GM19025 (cell line): ENCODE measurements at regions not wholly inside any gene's neighbourhood (a gene's known extent, or its start where the extent isn't known, plus 50 kb on each side); places are given as distances from the start of the nearest gene placed in this dataset.
"Not testable (repeated sequence)": the region's sequence is repeated elsewhere in the genome, so short reads cannot be mapped to it uniquely, and the experiment has no call there.

Source experiments
- ATAC-seq: cut with Tn5 transposase; IDR thresholded peaks from one replicate; pipeline ENCODE4 v1.9.1; 2021; ENCODE audit warnings: mild to moderate bottlenecking, low read depth, moderate library complexity; ENCODE audit not compliant: unreplicated experiment

DNA sequence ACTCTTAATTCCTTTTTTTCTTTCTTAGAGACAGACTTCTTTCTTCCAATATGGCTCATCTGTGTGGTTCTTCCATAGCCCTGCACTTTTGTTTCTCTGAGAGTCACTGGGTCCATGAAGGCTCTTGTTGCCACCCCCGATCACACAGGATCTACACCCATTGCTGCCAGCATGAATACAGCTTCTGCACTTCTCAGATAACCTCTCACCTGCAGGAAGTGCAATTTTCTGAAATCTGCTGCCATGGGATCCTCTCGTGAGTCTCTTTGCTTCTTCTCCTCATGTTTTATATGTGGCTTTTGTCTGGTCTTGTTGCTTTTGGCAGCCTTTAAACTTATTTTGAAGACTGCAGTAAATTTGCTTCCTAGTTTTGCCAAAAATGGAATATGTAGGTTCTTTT, 171.2 kb downstream of the TMEM167A start:
- no peak for ATAC-seq

- ATAC-seq = no peak
Observed at GRCh38 chr5:82901281-82901888, 175.8 kb downstream of the TMEM167A start.

GRCh38 chr5:82894716-82895115, 182.5 kb downstream of the TMEM167A start:
- no peak for ATAC-seq

GRCh38 chr5:82889088-82889487, 188.1 kb downstream of the TMEM167A start:
- no peak for ATAC-seq

DNA sequence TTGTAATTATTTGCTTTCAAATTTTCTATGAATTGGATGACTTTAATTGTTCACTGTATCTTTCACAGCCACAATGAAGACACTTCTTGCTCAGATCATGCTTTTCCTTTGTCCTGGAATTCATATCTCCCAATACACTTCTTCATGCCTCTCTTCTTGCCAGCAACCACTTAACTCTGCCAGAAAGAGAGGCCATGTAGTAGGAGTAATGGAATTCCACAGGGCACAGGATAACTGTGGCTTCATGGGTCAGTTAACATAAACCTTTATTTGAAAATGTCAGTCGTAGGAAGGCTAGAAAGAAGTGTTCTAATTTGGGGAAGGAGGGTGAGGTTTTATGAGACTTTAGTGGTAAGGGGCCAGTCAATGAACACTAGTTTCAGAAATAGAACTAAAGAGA, 190.3 kb downstream of the TMEM167A start:
- no peak for ATAC-seq

- ATAC-seq = peak; percentile 43
Observed at GRCh38 chr5:82885627-82886389, 191.4 kb downstream of the TMEM167A start.

- no peak for ATAC-seq
Observed at GRCh38 chr5:82884821-82885471, 192.2 kb downstream of the TMEM167A start.

DNA sequence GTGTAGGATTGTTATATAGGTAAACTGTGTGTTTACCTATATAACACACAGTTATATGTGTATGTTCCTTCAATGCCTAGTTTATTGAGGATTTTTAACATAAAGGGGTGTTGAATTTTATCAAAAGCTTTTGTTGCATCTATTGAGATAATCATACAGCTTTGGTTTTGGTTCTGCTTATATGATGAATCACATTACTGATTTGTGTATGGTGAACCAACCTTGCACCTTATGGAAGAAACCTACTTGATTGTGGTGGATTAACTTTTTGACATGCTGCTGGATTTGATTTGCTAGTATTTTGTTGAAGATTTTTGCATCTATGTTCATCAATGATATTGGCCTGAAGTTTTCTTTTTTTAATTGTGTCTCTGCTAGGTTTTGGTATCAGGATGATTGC, 194.9 kb downstream of the TMEM167A start:
- no peak for ATAC-seq

DNA sequence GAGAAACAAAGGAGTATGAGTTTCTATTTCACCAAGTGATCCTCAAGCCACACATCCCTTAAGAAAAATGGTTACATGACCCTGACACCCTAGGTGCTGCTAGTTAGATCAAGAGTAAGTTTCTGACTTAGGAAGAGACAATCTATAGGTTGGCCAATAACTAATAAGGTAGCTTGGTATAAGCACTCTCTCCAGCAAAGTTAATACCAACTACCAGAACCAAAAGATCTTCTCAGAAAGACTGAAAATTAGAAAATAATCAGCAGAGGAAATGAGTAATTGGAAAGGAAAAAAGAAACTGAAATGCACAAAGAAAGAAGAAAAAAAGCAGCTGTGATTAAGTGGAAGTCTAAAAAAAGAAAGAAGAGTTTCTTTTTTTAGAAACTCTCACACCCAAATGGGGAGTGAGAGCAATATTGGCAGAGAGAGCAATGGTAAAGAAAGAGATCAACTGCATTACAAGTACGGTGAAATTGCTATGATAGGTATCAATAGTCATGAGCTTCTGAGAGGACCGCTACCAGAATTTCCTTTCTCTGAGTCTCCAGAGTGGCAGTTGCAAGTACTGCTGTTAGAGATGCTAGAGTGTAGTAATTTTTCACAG, 195.5 kb downstream of the TMEM167A start:
- no peak for ATAC-seq

DNA sequence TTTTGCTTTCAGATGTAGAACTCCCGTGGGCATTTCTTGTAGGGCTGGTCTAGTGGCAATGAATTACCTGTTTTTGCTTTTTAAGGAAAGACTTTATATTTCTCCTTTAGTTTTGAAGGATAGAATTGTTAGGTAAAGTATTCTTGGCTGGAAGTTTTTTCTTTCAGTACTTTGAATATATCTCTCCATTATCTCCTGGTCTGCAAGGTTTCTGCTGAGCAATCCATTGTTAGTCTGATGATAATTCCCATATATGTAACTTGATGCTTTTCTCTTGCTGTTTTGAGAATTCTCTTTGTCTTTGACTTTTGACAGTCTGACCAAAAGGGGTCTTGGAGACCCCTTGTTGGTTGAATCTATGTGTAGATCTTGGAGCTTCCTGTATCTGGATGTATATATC, 198.1 kb downstream of the TMEM167A start:
- no peak for ATAC-seq

- no peak for ATAC-seq
Observed at GRCh38 chr5:82873452-82873851, 203.7 kb downstream of the TMEM167A start.

DNA sequence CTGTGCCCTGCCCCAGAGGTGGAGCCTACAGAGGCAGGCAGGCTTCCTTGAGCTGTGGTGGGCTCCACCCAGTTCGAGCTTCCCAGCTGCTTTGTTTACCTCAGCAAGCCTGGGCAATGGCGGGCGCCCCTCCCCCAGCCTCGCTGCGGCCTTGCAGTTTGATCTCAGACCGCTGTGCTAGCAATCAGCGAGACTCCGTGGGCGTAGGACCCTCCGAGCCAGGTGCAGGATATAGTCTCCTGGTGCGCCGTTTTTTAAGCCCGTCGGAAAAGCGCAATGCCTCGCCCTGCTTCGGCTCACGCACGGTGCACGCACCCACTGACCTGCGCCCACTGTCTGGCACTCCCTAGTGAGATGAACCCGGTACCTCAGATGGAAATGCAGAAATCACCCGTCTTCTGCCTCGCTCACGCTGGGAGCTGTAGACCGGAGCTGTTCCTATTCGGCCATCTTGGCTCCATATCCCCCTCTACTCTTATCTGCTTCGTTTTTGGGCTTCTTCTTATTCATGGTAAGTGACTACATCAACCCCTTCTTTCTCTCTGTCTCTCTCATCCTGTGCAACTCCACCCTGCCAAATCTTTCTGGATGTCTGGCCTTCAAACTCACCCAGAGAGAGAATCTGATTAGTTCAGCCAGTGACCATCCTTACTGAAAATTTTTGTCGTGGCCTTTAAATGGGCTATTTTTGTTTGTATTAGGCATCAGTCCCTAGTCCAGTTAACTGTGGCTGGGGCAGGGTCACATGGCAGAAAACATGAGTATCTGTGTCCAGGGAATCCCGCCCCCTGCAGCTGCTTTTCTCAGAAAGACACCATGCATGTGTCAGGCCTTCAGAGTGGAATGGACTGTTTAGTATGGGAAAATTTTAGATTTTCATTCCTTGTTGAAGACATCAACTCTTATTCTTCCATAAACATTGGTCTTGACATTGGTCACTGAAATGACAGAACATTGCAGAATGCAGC, 204.6 kb downstream of the TMEM167A start:
- not testable (repeated sequence) for ATAC-seq

DNA sequence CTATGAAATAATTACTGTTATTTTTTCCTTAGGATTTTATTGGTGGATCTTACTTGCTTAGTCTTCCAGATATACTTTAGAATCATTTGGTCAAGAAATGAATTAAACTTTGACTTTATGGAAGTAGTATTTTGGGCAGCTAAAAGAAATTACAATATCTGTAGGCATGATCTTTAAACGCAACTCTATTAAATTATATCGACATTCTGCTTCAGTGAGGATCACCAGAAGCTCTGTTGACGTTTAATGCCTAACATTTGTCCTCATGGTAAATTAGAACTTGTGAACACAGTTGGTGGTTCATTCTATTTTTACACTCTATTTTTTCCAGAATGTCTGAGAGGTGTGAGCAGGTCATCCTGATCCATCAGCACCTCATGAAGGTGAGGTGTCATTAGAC, 211.6 kb downstream of the TMEM167A start:
- no peak for ATAC-seq

- no peak for ATAC-seq
Observed at GRCh38 chr5:82863266-82863665, 213.9 kb downstream of the TMEM167A start.

- no peak for ATAC-seq
Observed at GRCh38 chr5:82862711-82863110, 214.5 kb downstream of the TMEM167A start.

GRCh38 chr5:82862261-82862660, 214.9 kb downstream of the TMEM167A start:
- no peak for ATAC-seq

DNA sequence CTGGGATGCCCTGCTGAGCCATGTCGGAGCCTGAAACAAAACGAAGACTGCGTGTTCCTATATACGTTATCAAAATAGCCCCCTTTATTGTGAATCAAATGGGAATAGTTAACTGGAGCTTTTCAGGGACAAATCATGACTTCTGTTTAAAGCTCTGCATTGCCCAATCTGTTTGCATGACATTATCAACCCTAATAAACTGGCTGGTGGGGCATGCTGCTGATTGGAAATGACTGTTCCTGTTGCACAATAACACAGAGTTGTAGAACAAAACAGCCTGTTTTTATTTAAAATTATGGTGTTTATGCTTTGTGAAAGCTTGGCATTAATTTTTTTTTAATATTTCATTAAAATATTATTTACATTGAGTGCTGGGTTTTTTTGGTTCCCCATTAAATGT, 215.5 kb downstream of the TMEM167A start:
- no peak for ATAC-seq

- no peak for ATAC-seq
Observed at GRCh38 chr5:82859451-82860140, 217.6 kb downstream of the TMEM167A start.

DNA sequence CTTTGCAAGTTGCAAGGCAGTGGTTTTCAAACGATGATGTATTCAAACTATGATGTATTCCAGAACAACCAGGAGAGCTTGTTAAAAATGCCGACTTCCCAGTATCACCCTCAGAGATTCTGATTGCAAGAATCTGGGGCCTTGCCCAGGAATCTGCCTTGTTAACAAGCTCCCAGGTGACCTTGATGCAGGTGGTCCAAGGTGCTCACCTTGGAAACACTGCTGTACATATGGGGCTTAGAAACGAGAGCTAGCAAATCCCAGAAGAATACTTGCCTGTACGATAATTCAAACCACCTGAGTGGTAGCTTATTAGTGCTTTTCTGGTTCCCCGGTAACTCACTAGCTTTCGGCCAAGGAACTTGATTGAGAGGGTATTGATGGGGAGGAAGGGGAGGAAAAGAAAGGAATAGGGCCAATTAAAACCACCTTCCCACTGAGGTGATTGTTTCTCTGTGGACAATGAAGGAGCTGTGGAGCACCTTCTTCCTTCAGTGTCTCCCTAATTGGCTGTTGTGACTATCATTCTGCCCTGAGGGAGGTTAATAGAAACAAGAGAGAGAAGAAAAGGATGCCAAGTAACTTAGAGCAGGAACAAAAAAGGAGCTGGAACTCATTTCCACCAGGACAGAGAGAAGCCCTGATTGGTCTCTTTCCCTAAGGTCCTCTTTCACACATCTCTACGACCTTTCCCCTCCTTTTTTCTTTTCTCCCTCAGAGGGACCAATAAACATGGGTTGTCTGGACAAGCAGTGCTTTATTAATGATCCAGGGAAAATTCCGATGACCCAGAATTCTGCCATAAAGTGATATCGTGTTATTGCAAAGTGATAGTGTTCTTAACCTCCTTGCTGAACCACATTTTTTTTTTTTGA, 218.8 kb downstream of the TMEM167A start:
- no peak for ATAC-seq
